H1 (cell line): ENCODE measurements at regions not wholly inside any gene's neighbourhood (a gene's known extent, or its start where the extent isn't known, plus 50 kb on each side); places are given as distances from the start of the nearest gene placed in this dataset.

Experiments
- CTCF ChIA-PET: fragments of 300-600 bp; sonication (Branson Sonifier 250); formaldehyde crosslinking; loops from one replicate; lab custom pipeline; 2021; ENCODE audit not compliant: partially characterized antibody; lab: Charles Lee
- POLR2A ChIA-PET: fragments of 300-600 bp; sonication (Branson Sonifier 250); formaldehyde crosslinking; loops from one replicate; lab custom pipeline; 2021; ENCODE audit warnings: inconsistent platforms; ENCODE audit not compliant: partially characterized antibody; lab: Charles Lee
- DNase-seq, 2 experiments: peaks; one replicate each; pipeline versions ENCODE4 v3.0.0 to v3.0.0-alpha.2; 2010 to 2022; ENCODE audit warnings: low spot score in 2 of 2, low read depth in 1 of 2, mixed read lengths in 1 of 2
- FAIRE-seq: peaks from 2 replicates; lab custom pipeline; 2011; peaks lifted over from hg19 to GRCh38; lab: Jason Lieb, UNC
- H2AFZ ChIP-seq: 2 replicates; pipeline ENCODE4 v1.8.1; 2012; ENCODE audit warnings: low read length, inconsistent platforms
- H2AK5ac ChIP-seq: 2 replicates; pipeline ENCODE4 v1.6.1; 2013; ENCODE audit warnings: low read depth, low read length
- H2BK120ac ChIP-seq: replicated peaks from 2 replicates; pipeline ENCODE3; 2013; ENCODE audit warnings: low read depth, low read length, inconsistent platforms
- H2BK12ac ChIP-seq: 2 replicates; pipeline ENCODE4 v1.6.1; 2013; ENCODE audit warnings: low read depth, low read length
- H2BK15ac ChIP-seq: 2 replicates; pipeline ENCODE4 v1.6.1; 2013; ENCODE audit warnings: low read length
- H2BK20ac ChIP-seq: 2 replicates; pipeline ENCODE4 v1.6.1; 2013; ENCODE audit warnings: low read length
- H2BK5ac ChIP-seq: 2 replicates; pipeline ENCODE4 v1.6.1; 2013; ENCODE audit warnings: low read depth, low read length
- H3K14ac ChIP-seq: 2 replicates; pipeline ENCODE4 v1.6.1; 2013; ENCODE audit warnings: inconsistent platforms; ENCODE audit not compliant: insufficient read length
- H3K18ac ChIP-seq: 2 replicates; pipeline ENCODE4 v1.6.1; 2013; ENCODE audit warnings: low read length; ENCODE audit errors: extremely low read depth
- H3K23ac ChIP-seq: 2 replicates; pipeline ENCODE4 v1.6.1; 2013; ENCODE audit warnings: inconsistent platforms; ENCODE audit not compliant: insufficient read length
- H3K23me2 ChIP-seq: 2 replicates; pipeline ENCODE4 v1.6.1; 2013; ENCODE audit warnings: low read depth, low read length
- H3K27ac ChIP-seq: 2 replicates; pipeline ENCODE4 v1.6.1; 2011; ENCODE audit warnings: low read depth, low read length, inconsistent platforms
- H3K27me3 ChIP-seq, 4 experiments: replicated peaks in 1 of 4; 1 replicate in 1 of 4; 2 replicates in 3 of 4; pipeline versions ENCODE4 v1.6.1 to v1.8.1; 2011 to 2013; ENCODE audit warnings: low read length in 3 of 4, mild to moderate bottlenecking in 3 of 4, inconsistent platforms in 2 of 4, mixed read lengths in 2 of 4, moderate library complexity in 1 of 4; ENCODE audit not compliant: control insufficient read depth in 3 of 4, insufficient read depth in 3 of 4; ENCODE audit errors: extremely low read depth in 1 of 4
- H3K36me3 ChIP-seq, 4 experiments: 2 replicates each; pipeline versions ENCODE4 v1.6.1 to v1.8.1; 2011 to 2013; ENCODE audit warnings: mild to moderate bottlenecking in 4 of 4, low read length in 3 of 4, moderate library complexity in 2 of 4, control low read depth in 1 of 4, inconsistent platforms in 1 of 4; ENCODE audit not compliant: insufficient read depth in 4 of 4, control insufficient read depth in 2 of 4
- H3K4ac ChIP-seq: replicated peaks from 2 replicates; pipeline ENCODE3; 2013; ENCODE audit warnings: low read length, low read depth, mixed read lengths, inconsistent platforms; ENCODE audit not compliant: insufficient read length
- H3K4me1 ChIP-seq, 4 experiments: replicated peaks in 1 of 4; 1 replicate in 1 of 4; 2 replicates in 3 of 4; pipeline versions ENCODE4 v1.6.1 to v1.8.1; 2011 to 2013; ENCODE audit warnings: low read length in 3 of 4, inconsistent platforms in 2 of 4, mixed read lengths in 1 of 4; ENCODE audit not compliant: insufficient read depth in 4 of 4, control insufficient read depth in 3 of 4
- H3K4me2 ChIP-seq, 2 experiments: 2 replicates each; pipeline versions ENCODE4 v1.6.1 to v1.8.1; 2011 to 2013; ENCODE audit warnings: low read depth in 2 of 2, low read length in 2 of 2, control low read depth in 1 of 2, inconsistent platforms in 1 of 2, mild to moderate bottlenecking in 1 of 2; ENCODE audit not compliant: insufficient read depth in 1 of 2
- H3K4me3 ChIP-seq, 4 experiments: fragments of 200-600, 300-600 bp in 1 of 4; sonication (generic), shearing (Covaris generic), sonication (Bioruptor Twin) in 1 of 4; 2 replicates each; pipeline versions ENCODE4 v1.5.1 to v1.8.1; 2011 to 2016; ENCODE audit warnings: low read length in 4 of 4, low read depth in 3 of 4, control low read depth in 2 of 4, inconsistent platforms in 2 of 4, mild to moderate bottlenecking in 2 of 4, mixed read lengths in 1 of 4, moderate library complexity in 1 of 4; ENCODE audit not compliant: insufficient read depth in 2 of 4; ENCODE audit errors: extremely low read depth in 1 of 4
- H3K56ac ChIP-seq: replicated peaks from 2 replicates; pipeline ENCODE3; 2013; ENCODE audit warnings: low read depth, mild to moderate bottlenecking, mixed read lengths, low read length, inconsistent platforms; ENCODE audit not compliant: insufficient read length
- H3K79me1 ChIP-seq: 2 replicates; pipeline ENCODE4 v1.6.1; 2013; ENCODE audit warnings: low read depth, low read length, control low read depth
- H3K79me2 ChIP-seq, 2 experiments: 2 replicates each; pipeline versions ENCODE4 v1.6.1 to v1.8.1; 2012 to 2013; ENCODE audit warnings: low read length in 2 of 2, mild to moderate bottlenecking in 2 of 2, inconsistent platforms in 1 of 2; ENCODE audit not compliant: insufficient read depth in 2 of 2, control insufficient read depth in 1 of 2
- H3K9ac ChIP-seq, 4 experiments: replicated peaks in 1 of 4; 1 replicate in 1 of 4; 2 replicates in 3 of 4; pipeline versions ENCODE4 v1.6.1 to v1.8.1; 2011 to 2013; ENCODE audit warnings: low read depth in 3 of 4, low read length in 3 of 4, control low read depth in 2 of 4, mild to moderate bottlenecking in 2 of 4, moderate library complexity in 2 of 4, inconsistent platforms in 1 of 4; ENCODE audit errors: extremely low read depth in 1 of 4
- H3K9me3 ChIP-seq, 2 experiments: 2 replicates each; pipeline versions ENCODE4 v1.6.1 to v1.8.1; 2012 to 2013; ENCODE audit warnings: mild to moderate bottlenecking in 2 of 2, moderate library complexity in 2 of 2, control low read depth in 1 of 2, inconsistent platforms in 1 of 2, low read depth in 1 of 2, low read length in 1 of 2, mixed read lengths in 1 of 2; ENCODE audit not compliant: insufficient read depth in 2 of 2
- H4K20me1 ChIP-seq, 2 experiments: replicated peaks in 1 of 2; 2 replicates each; pipeline versions ENCODE3 to v1.8.1; 2011 to 2013; ENCODE audit warnings: inconsistent platforms in 2 of 2, low read length in 2 of 2, mild to moderate bottlenecking in 1 of 2; ENCODE audit not compliant: insufficient read depth in 2 of 2, control insufficient read depth in 1 of 2
- H4K5ac ChIP-seq: 2 replicates; pipeline ENCODE4 v1.6.1; 2013; ENCODE audit warnings: low read length, low read depth, mixed read lengths, inconsistent platforms; ENCODE audit not compliant: insufficient read length
- H4K8ac ChIP-seq: 2 replicates; pipeline ENCODE4 v1.8.0; 2013; ENCODE audit warnings: mild to moderate bottlenecking, moderate library complexity, low read length, inconsistent platforms; ENCODE audit not compliant: insufficient read depth; ENCODE audit errors: extremely low read depth
- H4K91ac ChIP-seq: replicated peaks from 2 replicates; pipeline ENCODE3; 2013; ENCODE audit warnings: low read length, mixed read lengths, inconsistent platforms; ENCODE audit not compliant: insufficient read length
- CEBPB ChIP-seq: IDR thresholded peaks from 2 replicates; pipeline ENCODE4 v1.6.1; 2012; ENCODE audit warnings: low read depth, low read length
- HDAC2 ChIP-seq, 2 experiments: fragments of 300-600 bp in 1 of 2; sonication (generic) in 1 of 2; IDR thresholded peaks; 2 replicates each; pipeline ENCODE4 v1.6.1; 2011 to 2012; ENCODE audit warnings: low read depth in 2 of 2, low read length in 2 of 2, mild to moderate bottlenecking in 2 of 2, moderate library complexity in 2 of 2, borderline replicate concordance in 1 of 2, inconsistent platforms in 1 of 2
- HDAC6 ChIP-seq: IDR thresholded peaks from one replicate; pipeline ENCODE4 v1.7.1; 2012; ENCODE audit warnings: low read depth, mild to moderate bottlenecking, inconsistent platforms, low read length, moderate library complexity
- POU5F1 ChIP-seq: IDR thresholded peaks from 2 replicates; pipeline ENCODE4 v1.6.1; 2011; ENCODE audit warnings: low read depth, mild to moderate bottlenecking, low read length, moderate library complexity
- SIX5 ChIP-seq: IDR thresholded peaks from 2 replicates; pipeline ENCODE4 v1.6.1; 2011; ENCODE audit warnings: mild to moderate bottlenecking, low read depth, low read length
- SUZ12 ChIP-seq: fragments of 200-600 bp; sonication (generic); IDR thresholded peaks from 2 replicates; pipeline ENCODE4 v1.6.1; 2012; ENCODE audit warnings: mild to moderate bottlenecking, inconsistent platforms, low read length, moderate library complexity, mixed read lengths
- TAF1 ChIP-seq: IDR thresholded peaks from 2 replicates; pipeline ENCODE4 v1.6.1; 2011; ENCODE audit warnings: mild to moderate bottlenecking, low read depth, low read length
- WGBS, 2 experiments: shearing (Covaris generic) in 1 of 2; methylation state at CpG; one replicate each; pipeline versions ENCODE4 v1.1.6 to v1.1.7; 2013 to 2015; ENCODE audit warnings: low lambda C conversion rate in 2 of 2, mixed read lengths in 2 of 2, inconsistent platforms in 1 of 2, low coverage in 1 of 2, missing lambda C conversion rate in 1 of 2; ENCODE audit not compliant: insufficient replicate concordance in 2 of 2, insufficient coverage in 1 of 2, insufficient read length in 1 of 2; ENCODE audit errors: extremely low coverage in 1 of 2, missing lambda C conversion rate in 1 of 2; 5-methylcytosine and 5-hydroxymethylcytosine counted together
- TF ChIP-seq, protein P1 (sequence below): IDR thresholded peaks from 2 replicates; pipeline ENCODE4 v1.6.1; 2012; ENCODE audit warnings: inconsistent platforms

DNA sequence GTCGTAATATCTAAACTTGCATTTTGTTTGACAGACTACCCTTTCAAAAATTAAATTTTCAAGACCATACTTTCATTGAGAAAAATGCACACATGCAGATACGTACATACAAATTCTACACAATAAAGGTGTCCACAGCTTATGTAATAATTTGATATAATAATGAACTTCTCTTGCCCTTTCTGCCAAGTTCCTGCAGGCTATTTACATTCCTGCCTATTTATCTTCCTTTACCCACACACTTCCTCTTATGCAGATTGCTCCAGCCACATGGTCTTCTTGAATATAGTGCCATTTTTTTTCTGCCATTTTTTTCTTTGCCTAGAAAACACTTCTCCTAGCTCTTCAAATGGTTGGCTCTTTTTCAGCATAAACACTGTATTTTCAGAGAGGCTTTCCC, 826.9 kb upstream of the CDH8 start:
- Histone ChIP-seq H2AK5ac (no peak overlapping the region), H3K4me1 (no peaks in the 10 kb centered on the region), H2BK120ac (no peak overlapping the region), H3K14ac (no peak overlapping the region), H3K23ac (no peak overlapping the region), H2BK20ac (no peak overlapping the region), H3K18ac (no peak overlapping the region), H4K20me1 (no peaks in the 10 kb centered on the region), H3K9me3 (no peaks in the 10 kb centered on the region; a peak in 1 of 4 replicates), H3K4ac (no peak overlapping the region), H2BK15ac (no peak overlapping the region), H3K79me1 (no peaks in the 10 kb centered on the region), H3K56ac (no peak overlapping the region), H3K23me2 (no peaks in the 10 kb centered on the region), H3K4me2 (no peak overlapping the region), H3K4me3 (no peak overlapping the region), H2BK12ac (no peak overlapping the region), H4K8ac (no peak overlapping the region), H2AFZ (no peak overlapping the region), H3K79me2 (no peaks in the 10 kb centered on the region), H2BK5ac (no peak overlapping the region), H4K5ac (no peak overlapping the region), H3K27me3 (no peaks in the 10 kb centered on the region), H4K91ac (peak overlapping the region; percentile 40), H3K9ac (no peak overlapping the region), H3K36me3 (no peaks in the 10 kb centered on the region), H3K27ac (no peak overlapping the region)
- no peak for DNase-seq
- no peak for FAIRE-seq
- WGBS, 2 experiments, result 91% methylated on average over 2 of the region's 2 CpGs; no CpG with 5 or more reads in 1 of the 2 experiments
- CTCF ChIA-PET, result no interaction called here
- POLR2A ChIA-PET, result no interaction called here
- no peak for TF ChIP-seq POU5F1
- TF ChIP-seq TAF1, result no peak
- no peak for TF ChIP-seq SIX5
- no peak for TF ChIP-seq CEBPB
- TF ChIP-seq, protein P1, sequence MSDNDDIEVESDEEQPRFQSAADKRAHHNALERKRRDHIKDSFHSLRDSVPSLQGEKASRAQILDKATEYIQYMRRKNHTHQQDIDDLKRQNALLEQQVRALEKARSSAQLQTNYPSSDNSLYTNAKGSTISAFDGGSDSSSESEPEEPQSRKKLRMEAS, result no peak
- TF ChIP-seq HDAC2 (IDR thresholded peaks at IDR 0.05; ENCODE audit: borderline replicate concordance in 1 of 2, low read depth in 2 of 2, low read length in 2 of 2), result no peak
- no peak for TF ChIP-seq SUZ12
- no peak for TF ChIP-seq HDAC6
